ENCODE measurements at regions not wholly inside any gene's neighbourhood (a gene's known extent, or its start where the extent isn't known, plus 50 kb on each side); places are given as distances from the start of the nearest gene placed in this dataset.
A peak's percentile ranks its signal among the peaks of the same experiment; 100 is the strongest.

DNA sequence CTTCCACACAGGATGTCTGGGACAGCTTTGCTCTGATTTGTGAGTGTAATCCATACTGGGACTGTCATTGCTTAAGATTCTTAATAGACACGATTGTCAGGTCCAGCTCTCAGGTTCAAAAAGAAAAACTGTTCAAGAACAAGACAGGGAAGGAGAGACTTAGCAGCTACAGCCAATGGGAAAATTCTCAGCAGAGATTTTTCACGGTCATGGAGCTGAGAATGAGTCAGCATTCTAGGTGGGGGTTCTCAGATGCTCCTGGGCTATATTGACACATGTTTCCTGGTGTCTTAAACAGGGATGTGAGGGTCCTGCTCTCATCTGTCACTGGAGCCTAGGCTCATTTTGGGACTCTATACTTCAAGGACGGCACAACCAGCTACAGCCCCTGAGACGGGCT is 318.3 kb downstream of the RRAGC start:
- H3K4me3 ChIP-seq, result no peak overlapping the region
- WGBS (ENCODE audit: insufficient coverage, low coverage, missing lambda C conversion rate), result 20% methylated on average over 4 of the region's 4 CpGs
- no peaks in the 10 kb centered on the region for H3K9me3 ChIP-seq (replicated peaks; ENCODE audit: control insufficient read depth, insufficient read depth, low read depth, low read length)
- intact Hi-C loops (cut with micrococcal nuclease), result no loop called here
- H3K36me3 ChIP-seq (ENCODE audit: control insufficient read depth, insufficient read depth, low read length), result no peaks in the 10 kb centered on the region
- peaks cover 0 to under 1% of the 10 kb centered on the region in 2 experiments; a peak in 1 of 5 replicates for H3K4me1 ChIP-seq (replicated peaks in 1 of 2; ENCODE audit: control insufficient read depth in 2 of 2, insufficient read depth in 2 of 2, low read length in 2 of 2)
- ATAC-seq (peak; percentile 62), DNase-seq (ENCODE audit: extremely low read depth in 1 of 4, low spot score in 3 of 4) (peak in 2 of 4 experiments; percentile 52 to 58), FAIRE-seq (peak; percentile 15)
- BruUV-seq (replicated peaks), result no TSS peak
- no peaks in the 10 kb centered on the region for H4K20me1 ChIP-seq (replicated peaks; ENCODE audit: control insufficient read depth, insufficient read depth, low read length)
- in situ Hi-C loops (cut with MboI), result no loop called here
- no peaks in the 10 kb centered on the region for H3K9me1 ChIP-seq (ENCODE audit: control insufficient read depth, insufficient read depth, low read length)
- POLR2A ChIA-PET, result interaction anchor here (0.6 to 1.5 kb wide), 10 partner anchors 9 to 499 kb away, joined by 3 to 6 read pairs (median 3); no protein-coding TSS in a partner anchor
- CTCF ChIA-PET (ENCODE audit: low intra/inter-chr PET ratio), result no interaction called here
- no peak overlapping the region for H3K9ac ChIP-seq (ENCODE audit: insufficient read depth in 1 of 2, low read depth in 2 of 2, low read length in 2 of 2)
- no peaks in the 10 kb centered on the region for H3K79me2 ChIP-seq (ENCODE audit: control insufficient read depth, insufficient read depth, low read length)
- H3K4me2 ChIP-seq (ENCODE audit: insufficient read depth, low read length), result no peak overlapping the region
- no peak overlapping the region for H2AFZ ChIP-seq (ENCODE audit: low read depth, low read length)
- H3K27me3 ChIP-seq (ENCODE audit: control insufficient read depth in 2 of 2, insufficient read depth in 2 of 2, low read length in 2 of 2), result no peaks in the 10 kb centered on the region
- H3K27ac ChIP-seq (ENCODE audit: extremely low read depth, low read depth, low read length), result no peak overlapping the region
- TF ChIP-seq ZBTB43 (CRISPR knock-in tag; IDR thresholded peaks at IDR 0.05), result no peak
- 0 out of 2 replicates have a peak, but pooled peaks have one; percentile 62 for TF ChIP-seq HDAC2 (IDR thresholded peaks at IDR 0.05)
- TF ChIP-seq RCOR1 (IDR thresholded peaks at IDR 0.05; ENCODE audit: borderline replicate concordance in 1 of 2, low read depth in 2 of 2, low read length in 2 of 2), result peak in 1 of 2 experiments; percentile 87; a peak in 2 of 4 replicates
- TF ChIP-seq AFF4 (CRISPR knock-in tag; IDR thresholded peaks at IDR 0.05), result no peak
- no peak for TF ChIP-seq HMG20A (CRISPR knock-in tag; conservative IDR thresholded peaks at IDR 0.05)
- peak; percentile 96; the same call in 1 of the 2 replicates for TF ChIP-seq PHF21A (IDR thresholded peaks at IDR 0.05; ENCODE audit: borderline replicate concordance, low read depth)
- no peak for TF ChIP-seq E2F3 (CRISPR knock-in tag; IDR thresholded peaks at IDR 0.05)
- TF ChIP-seq ZNF316 (IDR thresholded peaks at IDR 0.05), result peak; percentile 93
- peak; percentile 85 for TF ChIP-seq MAFK (IDR thresholded peaks at IDR 0.05; ENCODE audit: low read length)
- peak; percentile 86 for TF ChIP-seq NFE2L1 (tag; IDR thresholded peaks at IDR 0.05; ENCODE audit: borderline replicate concordance, low read depth)
- peak; percentile 92 for TF ChIP-seq NFE2 (IDR thresholded peaks at IDR 0.05; ENCODE audit: low read depth)
- TF ChIP-seq C11orf30 (IDR thresholded peaks at IDR 0.05; ENCODE audit: low read depth), result peak; percentile 93
- TF ChIP-seq, protein P1, sequence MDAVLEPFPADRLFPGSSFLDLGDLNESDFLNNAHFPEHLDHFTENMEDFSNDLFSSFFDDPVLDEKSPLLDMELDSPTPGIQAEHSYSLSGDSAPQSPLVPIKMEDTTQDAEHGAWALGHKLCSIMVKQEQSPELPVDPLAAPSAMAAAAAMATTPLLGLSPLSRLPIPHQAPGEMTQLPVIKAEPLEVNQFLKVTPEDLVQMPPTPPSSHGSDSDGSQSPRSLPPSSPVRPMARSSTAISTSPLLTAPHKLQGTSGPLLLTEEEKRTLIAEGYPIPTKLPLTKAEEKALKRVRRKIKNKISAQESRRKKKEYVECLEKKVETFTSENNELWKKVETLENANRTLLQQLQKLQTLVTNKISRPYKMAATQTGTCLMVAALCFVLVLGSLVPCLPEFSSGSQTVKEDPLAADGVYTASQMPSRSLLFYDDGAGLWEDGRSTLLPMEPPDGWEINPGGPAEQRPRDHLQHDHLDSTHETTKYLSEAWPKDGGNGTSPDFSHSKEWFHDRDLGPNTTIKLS (IDR thresholded peaks at IDR 0.05; ENCODE audit: borderline replicate concordance, low read depth), result no peak
- no peak for TF ChIP-seq SNIP1 (IDR thresholded peaks at IDR 0.05; ENCODE audit: low read depth)
- TF ChIP-seq MAFG (tag; conservative IDR thresholded peaks at IDR 0.05), result peak; percentile 94
- TF ChIP-seq, protein P2, sequence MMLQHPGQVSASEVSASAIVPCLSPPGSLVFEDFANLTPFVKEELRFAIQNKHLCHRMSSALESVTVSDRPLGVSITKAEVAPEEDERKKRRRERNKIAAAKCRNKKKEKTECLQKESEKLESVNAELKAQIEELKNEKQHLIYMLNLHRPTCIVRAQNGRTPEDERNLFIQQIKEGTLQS (IDR thresholded peaks at IDR 0.05), result 0 out of 2 replicates have a peak, but pooled peaks have one; percentile 22
- TF ChIP-seq, protein P2 (CRISPR knock-in tag; conservative IDR thresholded peaks at IDR 0.05), result no peak

Measured in K562 (cell line).